GM12873 (cell line): ENCODE measurements at regions not wholly inside any gene's neighbourhood (a gene's known extent, or its start where the extent isn't known, plus 50 kb on each side); places are given as distances from the start of the nearest gene placed in this dataset.

Experiments
- TF ChIP-seq, protein P1 (sequence below): IDR thresholded peaks from 2 replicates; pipeline ENCODE4 v1.5.1; 2012; ENCODE audit warnings: low read depth, mild to moderate bottlenecking, moderate library complexity, low read length, control low read depth; ENCODE audit not compliant: insufficient read depth; ENCODE audit errors: missing control alignments

DNA sequence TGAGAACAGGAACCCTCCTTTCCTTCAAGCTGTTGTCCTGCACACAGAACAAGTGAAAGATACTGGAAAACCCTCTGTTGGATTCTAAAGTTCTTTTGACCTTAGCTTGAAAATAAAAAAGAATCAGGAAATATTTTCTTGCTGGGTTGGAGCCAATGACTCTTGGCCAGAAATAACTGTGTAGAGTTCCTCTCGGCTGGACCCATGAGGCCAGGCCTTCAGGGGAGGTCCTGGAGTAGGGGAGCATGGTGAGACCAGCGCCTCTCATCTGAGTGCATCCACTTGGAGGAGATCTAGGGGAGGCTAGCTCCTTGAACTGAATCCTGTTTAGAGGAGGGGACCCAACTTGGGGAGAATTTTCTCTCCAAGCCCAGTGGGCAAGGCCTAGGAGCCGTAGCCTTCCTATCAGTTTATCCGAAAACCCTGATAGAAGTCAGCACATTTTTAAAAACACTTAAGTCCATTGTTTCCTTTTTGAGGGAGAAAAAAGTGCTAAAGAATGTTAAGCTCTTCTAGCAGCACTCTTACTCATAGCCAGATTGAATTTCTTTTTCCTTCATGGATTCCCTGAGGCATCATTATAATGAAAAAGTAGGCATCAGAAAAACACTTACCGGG lies 635.7 kb upstream of the ANKRD30A start:
- TF ChIP-seq, protein P1, sequence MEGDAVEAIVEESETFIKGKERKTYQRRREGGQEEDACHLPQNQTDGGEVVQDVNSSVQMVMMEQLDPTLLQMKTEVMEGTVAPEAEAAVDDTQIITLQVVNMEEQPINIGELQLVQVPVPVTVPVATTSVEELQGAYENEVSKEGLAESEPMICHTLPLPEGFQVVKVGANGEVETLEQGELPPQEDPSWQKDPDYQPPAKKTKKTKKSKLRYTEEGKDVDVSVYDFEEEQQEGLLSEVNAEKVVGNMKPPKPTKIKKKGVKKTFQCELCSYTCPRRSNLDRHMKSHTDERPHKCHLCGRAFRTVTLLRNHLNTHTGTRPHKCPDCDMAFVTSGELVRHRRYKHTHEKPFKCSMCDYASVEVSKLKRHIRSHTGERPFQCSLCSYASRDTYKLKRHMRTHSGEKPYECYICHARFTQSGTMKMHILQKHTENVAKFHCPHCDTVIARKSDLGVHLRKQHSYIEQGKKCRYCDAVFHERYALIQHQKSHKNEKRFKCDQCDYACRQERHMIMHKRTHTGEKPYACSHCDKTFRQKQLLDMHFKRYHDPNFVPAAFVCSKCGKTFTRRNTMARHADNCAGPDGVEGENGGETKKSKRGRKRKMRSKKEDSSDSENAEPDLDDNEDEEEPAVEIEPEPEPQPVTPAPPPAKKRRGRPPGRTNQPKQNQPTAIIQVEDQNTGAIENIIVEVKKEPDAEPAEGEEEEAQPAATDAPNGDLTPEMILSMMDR = no peak

DNA sequence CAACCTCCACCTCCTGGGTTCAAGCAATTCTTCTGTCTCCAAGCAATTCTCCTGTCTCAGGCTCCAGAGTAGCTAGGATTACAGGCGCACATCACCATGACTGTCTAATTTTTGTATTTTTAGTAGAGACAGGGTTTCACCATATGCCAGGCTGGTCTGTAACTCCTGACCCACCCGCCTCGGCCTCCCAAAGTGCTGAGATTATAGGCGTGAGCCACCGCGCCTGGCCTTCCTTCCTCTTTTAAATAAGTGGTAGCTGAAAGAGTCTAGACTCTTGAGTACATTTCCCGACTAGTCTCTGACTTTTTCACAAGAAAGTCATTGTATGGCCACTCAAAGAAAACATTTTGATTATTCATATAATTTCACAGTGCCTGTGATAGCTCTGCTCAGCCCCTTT lies 636.2 kb upstream of the ANKRD30A start:
- TF ChIP-seq, protein P1 = no peak

DNA sequence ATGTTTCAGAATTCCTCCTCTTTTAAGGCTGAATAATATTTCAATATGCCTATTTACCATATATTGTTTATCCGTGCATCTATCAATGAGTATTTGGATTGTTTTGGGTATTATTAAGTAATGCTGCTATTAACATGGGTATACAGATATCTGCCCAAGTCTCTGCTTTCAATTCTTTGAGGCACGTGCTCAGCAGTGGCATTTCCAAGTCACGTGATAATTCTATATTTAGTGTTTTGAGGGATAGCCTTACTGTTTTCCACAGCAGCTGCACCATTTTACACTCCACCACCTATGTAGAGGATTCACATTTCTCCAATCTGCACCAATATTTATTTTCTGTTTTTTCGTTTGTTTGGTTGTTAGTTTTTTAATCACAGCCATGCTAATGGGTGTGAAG lies 636.8 kb upstream of the ANKRD30A start:
- TF ChIP-seq, protein P1 = no peak

DNA sequence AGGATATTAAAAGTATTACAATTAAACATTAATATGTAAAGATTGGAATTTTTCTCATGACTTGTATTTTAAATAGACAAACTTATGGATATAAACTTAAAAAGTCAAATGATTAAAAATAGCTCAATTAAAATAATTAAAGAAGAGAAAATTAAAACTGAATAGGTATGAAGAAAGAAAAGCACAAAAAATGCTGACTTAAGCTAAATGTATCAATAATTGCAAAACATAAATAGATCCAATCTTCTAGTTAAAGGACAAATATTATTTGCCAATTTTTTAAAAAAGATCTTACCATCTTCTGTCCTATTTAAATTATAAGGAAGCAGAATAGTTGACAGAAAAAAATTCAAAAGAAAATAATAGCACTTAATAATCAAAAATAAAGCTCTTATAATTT lies 646.3 kb upstream of the ANKRD30A start:
- TF ChIP-seq, protein P1 = no peak

DNA sequence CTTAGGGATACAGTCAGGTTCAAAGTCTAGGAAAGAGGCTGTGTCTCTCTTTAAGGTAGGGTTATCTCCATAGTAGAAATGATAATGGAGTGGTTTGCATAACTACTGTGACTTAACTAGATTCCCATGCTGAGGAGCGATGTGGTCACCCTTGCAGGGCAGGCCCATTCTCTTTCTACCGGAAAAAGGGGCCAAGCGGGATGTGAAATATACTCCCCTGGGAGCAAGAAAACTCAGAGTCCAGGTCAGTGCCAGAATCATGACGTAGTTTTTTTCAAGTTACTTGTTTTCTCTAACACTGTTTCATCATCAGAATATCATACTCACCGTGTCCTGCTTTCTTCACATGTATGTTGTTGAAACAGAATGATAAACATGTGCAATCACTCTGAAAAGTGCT lies 649.0 kb upstream of the ANKRD30A start:
- TF ChIP-seq, protein P1 = no peak

DNA sequence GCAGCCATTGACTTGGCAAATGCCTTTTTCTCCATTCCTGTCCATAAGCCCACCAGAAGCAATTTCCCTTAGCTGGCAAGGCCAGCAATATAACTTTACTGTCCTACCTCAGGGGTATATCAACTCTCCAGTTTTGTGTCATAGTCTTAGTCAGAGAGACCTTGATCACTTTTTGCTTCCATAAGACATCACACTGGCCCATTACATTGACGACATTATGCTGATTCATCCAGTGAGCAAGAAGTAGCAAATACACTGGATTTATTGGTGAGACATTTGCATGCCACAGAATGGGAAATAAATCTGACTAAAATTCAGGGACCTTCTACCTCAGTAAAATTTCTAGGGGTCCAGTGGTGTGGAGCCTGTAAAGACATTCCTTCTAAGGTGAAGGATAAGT lies 649.7 kb upstream of the ANKRD30A start:
- TF ChIP-seq, protein P1 = no peak

DNA sequence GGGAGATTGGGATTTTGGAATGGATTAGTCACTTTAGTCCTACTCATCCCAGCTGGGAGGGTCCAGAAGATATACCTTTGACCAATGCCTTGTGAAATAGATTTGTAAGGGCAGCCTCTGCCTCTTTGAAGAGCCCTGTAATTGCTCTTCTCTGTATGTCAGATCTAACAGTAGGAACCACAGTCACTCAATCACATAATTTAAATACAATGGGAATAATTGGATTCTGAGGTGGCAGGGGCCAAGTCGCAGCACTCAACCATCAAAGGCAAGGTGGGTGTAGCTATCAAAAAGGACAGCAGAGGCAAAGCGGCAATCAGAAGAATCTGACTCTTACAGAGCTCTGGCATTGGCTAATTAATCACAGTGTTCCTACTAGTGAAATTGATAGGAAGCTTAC lies 650.9 kb upstream of the ANKRD30A start:
- TF ChIP-seq, protein P1 = no peak
